SJCRH30 (cell line): ENCODE measurements at regions not wholly inside any gene's neighbourhood (a gene's known extent, or its start where the extent isn't known, plus 50 kb on each side); places are given as distances from the start of the nearest gene placed in this dataset.
A peak's percentile ranks its signal among the peaks of the same experiment; 100 is the strongest.

Source experiments
- DNase-seq, 2 experiments: peaks; one replicate each; pipeline ENCODE4 v3.0.0-alpha.2; 2015 to 2020
- H3K27ac ChIP-seq: fragments of 250-450 bp; sonication (Bioruptor Pico); 2 replicates; pipeline ENCODE4 v1.5.1; 2020; ENCODE audit warnings: mild to moderate bottlenecking, moderate library complexity
- H3K27me3 ChIP-seq: fragments of 250-450 bp; sonication (Bioruptor Pico); 2 replicates; pipeline ENCODE4 v1.5.1; 2020; ENCODE audit warnings: mild to moderate bottlenecking, moderate library complexity
- H3K36me3 ChIP-seq: fragments of 250-450 bp; sonication (Bioruptor Pico); 2 replicates; pipeline ENCODE4 v1.5.1; 2020; ENCODE audit warnings: mild to moderate bottlenecking, moderate library complexity
- H3K4me1 ChIP-seq: fragments of 250-450 bp; sonication (Bioruptor Pico); 2 replicates; pipeline ENCODE4 v1.5.1; 2020; ENCODE audit warnings: mild to moderate bottlenecking, moderate library complexity
- H3K4me3 ChIP-seq: fragments of 250-450 bp; sonication (Bioruptor Pico); 2 replicates; pipeline ENCODE4 v1.5.1; 2020; ENCODE audit warnings: mild to moderate bottlenecking, moderate library complexity
- H3K9me3 ChIP-seq: fragments of 250-450 bp; sonication (Bioruptor Pico); replicated peaks from 2 replicates; pipeline ENCODE4 v1.5.1; 2020; ENCODE audit warnings: mild to moderate bottlenecking, moderate library complexity

DNA sequence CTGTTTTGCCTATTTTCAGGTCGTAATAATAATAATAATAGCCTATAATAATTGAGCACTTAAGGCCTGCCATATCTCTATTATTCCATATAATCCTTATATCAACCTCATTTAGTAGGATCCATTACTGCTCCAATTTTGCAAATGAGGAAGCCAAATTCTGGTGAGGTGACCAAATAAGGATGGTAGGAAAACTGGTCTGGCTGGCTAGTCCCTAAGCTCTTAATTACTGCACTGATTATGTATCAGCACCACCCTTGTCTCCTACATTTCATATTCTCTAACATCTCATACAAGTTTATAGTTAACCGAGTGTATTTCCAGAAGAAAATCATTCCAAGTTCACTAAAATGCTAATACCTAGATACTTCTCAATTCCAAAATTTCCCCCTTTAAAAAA, 166.5 kb upstream of the RGMB start:
- Histone ChIP-seq H3K4me1 (peaks cover 4% of the 10 kb centered on the region; the same call in 1 of the 2 replicates), H3K36me3 (no peaks in the 10 kb centered on the region), H3K27me3 (no peaks in the 10 kb centered on the region), H3K9me3 (no peaks in the 10 kb centered on the region), H3K4me3 (no peak overlapping the region), H3K27ac (no peak overlapping the region)
- DNase-seq, result no peak

DNA sequence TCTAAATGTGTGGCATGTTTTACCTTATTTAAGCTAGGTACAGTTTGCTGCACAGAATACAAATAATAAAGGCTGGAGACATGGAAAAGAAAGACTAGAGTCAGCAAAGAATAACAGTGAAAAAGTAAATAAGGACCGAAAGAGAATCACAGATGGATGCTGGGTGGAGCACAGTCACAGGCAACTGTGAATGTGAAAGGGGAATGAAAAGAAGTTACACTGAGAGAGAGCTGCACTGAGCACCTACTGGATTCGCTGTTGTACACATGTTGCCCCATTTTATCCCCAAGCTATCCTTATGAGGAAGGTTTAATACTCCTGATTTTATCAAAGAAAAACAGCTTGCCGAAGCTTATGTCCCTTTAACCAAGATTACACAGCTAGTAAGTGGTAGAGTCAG, 165.4 kb upstream of the RGMB start:
- DNase-seq, result no peak
- H3K27me3 ChIP-seq, result no peaks in the 10 kb centered on the region
- H3K9me3 ChIP-seq, result no peaks in the 10 kb centered on the region
- no peak overlapping the region for H3K4me3 ChIP-seq
- H3K27ac ChIP-seq, result no peak overlapping the region
- no peaks in the 10 kb centered on the region for H3K36me3 ChIP-seq
- H3K4me1 ChIP-seq, result peaks cover 4% of the 10 kb centered on the region; the same call in 1 of the 2 replicates

DNA sequence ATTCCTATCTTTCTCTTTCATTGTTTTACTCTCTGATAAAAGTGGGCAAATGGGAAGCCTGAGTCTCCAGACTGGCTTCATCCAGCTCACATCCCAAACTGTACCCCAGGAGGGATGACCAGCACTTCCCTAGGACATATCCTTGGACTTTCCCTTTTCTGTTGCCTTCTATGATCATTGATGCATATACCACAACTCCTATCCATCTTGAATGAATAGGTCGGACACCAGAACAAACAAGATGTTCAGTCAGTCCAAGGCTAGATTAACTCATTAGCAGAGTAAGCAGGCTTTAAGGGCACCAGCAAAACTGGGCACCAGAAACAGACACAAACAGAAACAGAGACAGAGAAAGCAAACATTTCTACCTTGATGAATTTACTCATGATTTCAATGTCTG, 159.1 kb upstream of the RGMB start:
- no peaks in the 10 kb centered on the region for H3K4me1 ChIP-seq
- H3K9me3 ChIP-seq, result no peaks in the 10 kb centered on the region
- no peaks in the 10 kb centered on the region for H3K36me3 ChIP-seq
- DNase-seq, result no peak
- H3K27me3 ChIP-seq, result no peaks in the 10 kb centered on the region
- H3K27ac ChIP-seq, result no peak overlapping the region
- no peak overlapping the region for H3K4me3 ChIP-seq

DNA sequence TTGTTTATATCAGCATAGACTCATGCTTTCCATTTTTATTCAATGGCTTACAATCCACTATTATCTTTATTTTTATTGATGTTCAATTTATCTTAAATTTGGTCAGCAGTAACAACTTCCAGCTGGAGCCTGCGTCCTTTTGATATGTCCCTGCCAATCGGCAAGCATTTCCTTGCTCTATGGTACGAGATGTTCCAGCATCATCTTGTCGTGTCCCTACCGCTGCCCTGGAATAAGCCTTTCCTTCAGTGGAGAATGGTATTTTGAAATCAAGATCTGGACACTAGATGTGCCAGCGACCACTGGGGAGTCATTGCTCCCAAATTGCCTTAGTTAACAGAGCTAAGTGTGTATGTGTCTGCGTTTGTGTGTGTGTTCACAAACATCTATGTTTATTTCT, 151.6 kb upstream of the RGMB start:
- no peaks in the 10 kb centered on the region for H3K27me3 ChIP-seq
- no peak overlapping the region for H3K27ac ChIP-seq
- DNase-seq, result no peak

DNA sequence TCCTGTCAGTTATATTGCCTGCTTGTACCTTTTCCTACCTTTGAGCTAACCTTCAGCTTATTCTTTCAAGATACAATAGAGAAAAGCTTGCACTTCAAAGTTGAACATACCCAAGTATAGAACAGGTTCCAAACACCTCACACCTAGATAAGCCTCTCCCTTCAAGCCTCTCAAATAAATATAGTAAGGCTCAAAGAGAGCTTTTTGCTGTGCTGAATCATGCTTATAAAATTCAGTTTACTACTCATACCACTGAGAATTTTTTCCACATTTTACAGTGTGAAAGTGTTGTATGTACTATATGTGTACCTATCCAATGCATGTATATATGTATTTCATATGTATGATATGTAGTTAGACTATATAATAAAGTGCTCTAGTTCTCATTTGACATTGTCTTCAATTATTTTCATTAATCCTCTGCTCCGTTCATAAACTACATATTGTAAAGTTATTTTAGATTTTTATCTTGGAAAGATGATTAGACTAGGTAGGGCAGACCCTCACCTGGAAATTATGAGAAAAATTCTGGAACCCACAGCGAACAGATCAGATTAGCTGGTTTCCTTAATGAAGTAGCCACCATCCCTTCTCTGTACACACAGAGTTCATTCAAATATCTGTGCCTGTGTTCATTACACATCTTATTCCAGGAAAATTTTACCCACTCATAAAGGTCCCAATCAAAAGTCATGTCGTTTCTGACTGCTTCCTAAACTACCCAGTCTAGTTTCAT, 149.2 kb upstream of the RGMB start:
- no peaks in the 10 kb centered on the region for H3K9me3 ChIP-seq
- no peaks in the 10 kb centered on the region for H3K4me1 ChIP-seq
- H3K27me3 ChIP-seq, result no peaks in the 10 kb centered on the region
- H3K4me3 ChIP-seq, result no peak overlapping the region
- H3K36me3 ChIP-seq, result no peaks in the 10 kb centered on the region
- DNase-seq, result no peak
- no peak overlapping the region for H3K27ac ChIP-seq

More for the DNA sequence above, 151.6 kb upstream of the RGMB start:
- Histone ChIP-seq H3K4me1 (no peaks in the 10 kb centered on the region), H3K9me3 (no peaks in the 10 kb centered on the region), H3K4me3 (no peak overlapping the region), H3K36me3 (no peaks in the 10 kb centered on the region)

DNA sequence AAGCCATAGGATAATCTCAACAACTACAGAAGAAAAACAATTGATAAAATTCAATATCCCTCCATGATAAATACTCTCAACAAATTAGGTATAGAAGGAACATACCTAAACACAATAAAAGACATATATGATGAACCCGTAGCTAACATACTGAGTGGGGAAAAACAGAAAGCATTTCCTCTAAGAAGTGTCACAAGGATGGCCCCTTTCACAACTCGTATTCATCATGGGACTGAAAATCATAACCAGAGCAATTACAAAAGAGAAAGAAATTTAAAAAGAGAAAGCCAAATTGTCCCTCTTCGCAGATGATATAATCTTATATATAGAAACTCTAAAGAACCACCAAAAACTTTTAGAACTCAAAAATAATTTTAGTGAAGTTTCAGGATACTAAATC, 146.3 kb upstream of the RGMB start:
- H3K27ac ChIP-seq, result no peak overlapping the region

DNA sequence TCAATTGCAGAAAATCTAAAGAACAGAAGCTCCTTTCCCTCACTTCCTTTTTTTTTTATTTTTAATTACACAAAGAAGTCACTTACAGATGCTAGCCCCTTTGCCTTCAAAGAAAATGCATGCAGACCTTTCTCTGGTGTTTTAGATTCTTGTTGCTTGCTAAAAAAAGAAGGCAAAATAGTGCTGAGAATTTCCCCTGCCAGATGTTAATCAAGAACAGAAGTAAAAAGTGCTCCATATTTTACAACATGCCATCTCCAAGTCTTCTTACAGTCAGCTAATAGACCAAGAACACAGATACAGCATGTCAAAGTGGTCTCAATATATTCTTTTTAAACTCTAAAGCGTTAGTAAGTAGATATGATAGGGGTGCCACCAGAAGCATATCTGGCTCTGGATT, 142.8 kb upstream of the RGMB start:
- H3K9me3 ChIP-seq, result no peaks in the 10 kb centered on the region
- peaks cover 5% of the 10 kb centered on the region for H3K4me1 ChIP-seq
- no peak for DNase-seq
- H3K27ac ChIP-seq, result no peak overlapping the region
- no peaks in the 10 kb centered on the region for H3K27me3 ChIP-seq
- no peak overlapping the region for H3K4me3 ChIP-seq
- no peaks in the 10 kb centered on the region for H3K36me3 ChIP-seq

More for the DNA sequence above, 146.3 kb upstream of the RGMB start:
- Histone ChIP-seq H3K9me3 (no peaks in the 10 kb centered on the region), H3K4me1 (no peaks in the 10 kb centered on the region), H3K36me3 (no peaks in the 10 kb centered on the region), H3K27me3 (no peaks in the 10 kb centered on the region), H3K4me3 (no peak overlapping the region)
- DNase-seq, result no peak

DNA sequence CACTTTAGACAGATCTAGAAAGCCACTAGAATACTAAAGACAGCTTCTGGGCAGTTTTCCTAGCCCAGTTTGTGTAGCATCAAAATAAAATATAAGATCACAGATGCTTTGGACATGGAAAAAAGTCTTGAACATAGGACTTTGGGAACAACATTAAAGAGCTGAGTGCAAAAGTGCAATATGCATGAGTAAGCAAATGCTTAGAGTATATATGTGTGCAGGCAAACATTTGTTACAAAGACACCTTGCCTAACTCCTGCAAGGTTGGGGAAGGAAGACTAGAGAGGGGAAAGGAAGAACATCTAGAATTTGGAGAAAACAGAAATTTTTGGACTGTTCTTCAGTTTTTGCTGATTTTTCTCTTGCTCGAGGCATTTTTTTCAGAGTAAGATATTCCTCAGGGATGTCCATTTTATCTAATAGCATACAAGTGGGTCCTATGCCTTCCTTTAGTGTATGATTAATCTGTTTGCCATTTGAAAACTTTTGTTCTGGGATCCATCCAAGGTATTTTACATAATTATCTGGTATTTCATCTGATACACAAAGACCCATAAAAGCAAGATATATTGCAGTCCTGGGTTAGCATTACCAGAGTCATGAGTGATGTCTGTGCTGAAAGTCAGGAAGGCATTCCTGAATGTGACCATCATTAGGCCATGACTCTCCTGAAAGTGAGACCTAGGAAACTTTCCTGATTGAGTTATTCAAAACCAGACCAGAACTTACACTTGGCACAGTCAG, 142.0 kb upstream of the RGMB start:
- H3K4me1 ChIP-seq, result peaks cover 5% of the 10 kb centered on the region
- H3K27me3 ChIP-seq, result no peaks in the 10 kb centered on the region
- H3K9me3 ChIP-seq, result no peaks in the 10 kb centered on the region
- no peak overlapping the region for H3K4me3 ChIP-seq
- H3K27ac ChIP-seq, result no peak overlapping the region
- H3K36me3 ChIP-seq, result no peaks in the 10 kb centered on the region
- no peak for DNase-seq

DNA sequence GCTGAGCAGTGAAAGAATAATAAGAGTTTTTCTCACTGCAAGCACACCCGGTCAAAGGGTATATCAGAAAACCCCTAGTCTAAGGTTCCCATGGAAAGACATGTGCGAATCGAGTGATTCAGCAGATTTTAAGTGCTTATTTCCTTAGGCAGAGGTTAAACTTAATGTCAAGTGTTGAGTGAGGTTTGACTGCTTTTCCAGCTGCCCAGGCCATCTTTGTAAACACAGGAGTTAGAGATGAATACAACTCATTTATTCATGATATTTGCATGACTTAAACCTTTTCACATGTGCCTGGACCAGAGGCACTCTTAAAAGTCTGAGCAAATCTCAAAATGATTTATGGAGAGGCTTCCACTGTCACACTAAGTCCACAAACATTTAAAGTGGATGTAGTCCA, 137.8 kb upstream of the RGMB start:
- DNase-seq, result peak; percentile 7 to 42

DNA sequence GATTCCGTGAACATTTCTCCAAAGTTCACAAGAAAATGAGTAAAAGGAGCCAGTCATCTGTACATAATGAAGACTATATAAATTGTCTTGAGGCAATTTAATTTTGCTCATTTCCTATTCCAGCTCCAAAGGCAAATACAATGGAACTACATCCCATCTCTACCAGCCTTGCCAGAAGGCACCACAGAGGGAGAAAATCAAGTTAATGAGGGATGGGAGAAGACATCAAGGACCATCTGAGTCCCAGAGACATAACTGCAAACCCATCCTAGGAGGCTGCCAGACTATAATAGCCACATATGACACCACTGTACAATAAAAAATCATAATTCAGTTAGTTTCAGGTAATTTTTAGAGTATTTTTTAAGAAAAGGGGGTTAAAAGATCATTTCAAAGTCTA, 136.3 kb upstream of the RGMB start:
- Histone ChIP-seq H3K9me3 (no peaks in the 10 kb centered on the region), H3K4me3 (no peak overlapping the region), H3K27me3 (no peaks in the 10 kb centered on the region), H3K4me1 (peaks cover 5% of the 10 kb centered on the region), H3K36me3 (no peaks in the 10 kb centered on the region), H3K27ac (no peak overlapping the region)
- DNase-seq, result no peak

More for the DNA sequence above, 137.8 kb upstream of the RGMB start:
- Histone ChIP-seq H3K27me3 (no peaks in the 10 kb centered on the region), H3K9me3 (no peaks in the 10 kb centered on the region), H3K27ac (no peak overlapping the region; the same call in 1 of the 2 replicates), H3K4me3 (no peak overlapping the region), H3K36me3 (no peaks in the 10 kb centered on the region), H3K4me1 (peaks cover 5% of the 10 kb centered on the region)

DNA sequence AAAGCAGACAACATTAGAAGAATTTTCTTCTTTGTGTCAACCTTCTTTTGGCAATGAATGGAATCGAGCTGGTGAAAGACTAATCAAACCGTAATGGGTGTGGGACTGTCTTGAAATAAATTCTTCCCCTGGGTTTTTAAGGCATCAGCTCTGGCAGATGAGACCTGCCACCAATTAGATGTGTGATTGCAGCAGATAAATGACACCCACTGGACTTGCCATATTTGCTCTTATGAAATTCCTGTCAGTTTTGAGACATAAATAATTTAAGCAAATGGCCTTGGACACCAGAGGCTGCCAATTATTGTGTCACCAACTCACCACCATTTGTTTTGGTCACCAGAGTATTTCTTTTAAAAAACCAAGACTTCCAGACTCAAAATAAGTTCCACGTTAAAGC, 135.9 kb upstream of the RGMB start:
- DNase-seq, result no peak
- Histone ChIP-seq H3K36me3 (no peaks in the 10 kb centered on the region), H3K4me1 (peaks cover 5% of the 10 kb centered on the region), H3K27me3 (no peaks in the 10 kb centered on the region), H3K4me3 (no peak overlapping the region), H3K27ac (no peak overlapping the region), H3K9me3 (no peaks in the 10 kb centered on the region)

DNA sequence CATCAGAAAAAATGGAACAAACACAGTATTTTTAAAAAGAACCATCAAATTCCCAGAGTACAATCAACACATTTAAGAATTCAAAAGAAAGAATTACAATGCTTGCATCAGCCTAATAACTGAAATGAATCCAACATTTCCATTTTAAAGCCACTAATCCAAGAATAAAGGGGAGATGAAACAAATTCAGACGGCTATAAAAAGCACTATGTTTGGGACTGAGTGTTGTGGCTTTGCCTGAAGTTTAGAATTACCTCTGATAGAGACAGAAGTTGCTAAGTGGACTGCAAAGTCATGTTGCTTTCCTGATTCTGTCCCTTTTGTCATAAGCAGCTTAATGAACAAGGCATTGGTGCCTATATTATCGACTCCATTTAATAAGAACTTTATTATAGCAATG, 135.4 kb upstream of the RGMB start:
- no peak overlapping the region for H3K27ac ChIP-seq
- H3K36me3 ChIP-seq, result no peaks in the 10 kb centered on the region
- DNase-seq, result peak in 1 of 2 experiments; percentile 8

DNA sequence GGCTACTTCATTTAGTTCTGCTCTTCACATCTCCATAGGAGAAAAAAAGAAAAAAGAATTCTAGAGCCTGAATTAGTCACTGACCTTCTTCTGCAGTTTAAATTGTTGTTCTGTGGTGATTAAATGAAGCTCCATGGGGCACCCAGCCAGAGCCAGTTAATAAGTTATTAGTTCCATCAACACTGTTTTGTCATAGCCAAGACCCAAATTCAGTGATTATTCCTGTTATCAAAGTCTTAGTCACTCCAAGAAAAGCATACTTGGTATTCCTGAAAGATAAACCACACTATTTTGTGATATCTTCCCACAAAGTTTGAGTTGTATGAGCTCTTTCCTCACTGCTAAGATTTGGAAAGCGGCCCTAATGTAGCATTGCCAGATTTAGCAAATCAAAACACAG, 134.8 kb upstream of the RGMB start:
- peaks cover 5% of the 10 kb centered on the region for H3K4me1 ChIP-seq
- H3K9me3 ChIP-seq, result no peaks in the 10 kb centered on the region
- no peak overlapping the region for H3K4me3 ChIP-seq
- no peaks in the 10 kb centered on the region for H3K27me3 ChIP-seq
- no peaks in the 10 kb centered on the region for H3K36me3 ChIP-seq
- no peak for DNase-seq
- no peak overlapping the region for H3K27ac ChIP-seq

More for the DNA sequence above, 135.4 kb upstream of the RGMB start:
- H3K9me3 ChIP-seq, result no peaks in the 10 kb centered on the region
- H3K27me3 ChIP-seq, result no peaks in the 10 kb centered on the region
- no peak overlapping the region for H3K4me3 ChIP-seq
- peaks cover 5% of the 10 kb centered on the region for H3K4me1 ChIP-seq

DNA sequence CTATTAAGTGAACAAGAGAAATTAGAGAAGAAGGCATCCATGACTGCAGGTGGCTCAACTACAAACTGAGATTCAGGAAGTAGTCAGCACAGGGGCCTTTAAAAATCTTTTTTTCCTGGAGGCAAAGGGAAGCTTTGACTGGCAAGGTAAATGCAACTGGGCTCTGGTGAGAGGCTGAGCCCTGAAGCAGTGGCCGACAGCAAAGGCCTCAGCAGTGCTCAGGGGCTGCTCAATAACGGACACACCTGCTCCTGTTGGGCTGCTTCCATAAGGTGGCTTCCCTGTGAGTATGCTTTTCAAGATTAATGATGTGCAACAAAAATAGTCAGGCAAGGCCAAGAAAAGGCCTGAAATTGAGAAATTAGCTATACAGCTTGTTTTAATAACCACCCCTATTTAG, 134.2 kb upstream of the RGMB start:
- DNase-seq, result peak in 1 of 2 experiments; percentile 13
- H3K27me3 ChIP-seq, result no peaks in the 10 kb centered on the region
- H3K4me1 ChIP-seq, result peaks cover 5% of the 10 kb centered on the region

DNA sequence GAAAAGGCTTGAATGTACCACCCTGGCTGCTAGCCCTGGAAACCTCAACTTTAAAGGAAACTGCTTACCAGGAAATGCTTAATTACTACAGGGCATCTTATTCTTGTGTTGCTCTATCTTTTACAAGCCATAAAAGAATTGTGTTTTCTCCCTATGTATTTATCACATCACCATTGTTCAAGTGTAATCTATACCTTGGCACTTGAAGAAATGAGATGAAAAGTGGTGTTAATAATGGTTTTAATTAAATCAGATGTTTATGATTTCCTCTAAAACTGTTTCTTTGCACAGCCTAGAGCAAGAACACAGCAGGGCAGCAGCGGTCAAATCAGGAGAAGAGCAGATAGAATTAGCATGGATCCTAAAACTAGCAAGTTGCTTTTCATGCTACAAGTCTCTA, 131.8 kb upstream of the RGMB start:
- H3K36me3 ChIP-seq, result no peaks in the 10 kb centered on the region
- no peaks in the 10 kb centered on the region; the same call in 1 of the 2 replicates for H3K4me1 ChIP-seq
- no peak overlapping the region for H3K27ac ChIP-seq
- no peak for DNase-seq
- H3K27me3 ChIP-seq, result no peaks in the 10 kb centered on the region
- no peak overlapping the region for H3K4me3 ChIP-seq
- H3K9me3 ChIP-seq, result no peaks in the 10 kb centered on the region

More for the DNA sequence above, 134.2 kb upstream of the RGMB start:
- no peaks in the 10 kb centered on the region for H3K9me3 ChIP-seq
- H3K27ac ChIP-seq, result no peak overlapping the region
- no peak overlapping the region for H3K4me3 ChIP-seq
- no peaks in the 10 kb centered on the region for H3K36me3 ChIP-seq
